Nephron (organoid): ENCODE measurements at regions not wholly inside any gene's neighbourhood (a gene's known extent, or its start where the extent isn't known, plus 50 kb on each side); places are given as distances from the start of the nearest gene placed in this dataset.

Source experiments
- H3K27ac Mint-ChIP-seq, 3 experiments: 2 replicates each; pipeline ENCODE4 v1.8.0; 2020; ENCODE audit warnings: mixed read lengths in 3 of 3, mild to moderate bottlenecking in 2 of 3, moderate library complexity in 1 of 3
- H3K27me3 Mint-ChIP-seq: 2 replicates; pipeline ENCODE4 v1.8.0; 2021; ENCODE audit warnings: low read depth, mild to moderate bottlenecking, moderate library complexity, mixed read lengths
- H3K36me3 Mint-ChIP-seq: 2 replicates; pipeline ENCODE4 v1.8.0; 2020; ENCODE audit warnings: low read depth, mixed read lengths
- H3K4me1 Mint-ChIP-seq: 2 replicates; pipeline ENCODE4 v1.8.0; 2020; ENCODE audit warnings: mixed read lengths
- H3K4me3 Mint-ChIP-seq, 3 experiments: 2 replicates each; pipeline ENCODE4 v1.8.0; 2020; ENCODE audit warnings: mild to moderate bottlenecking in 3 of 3, mixed read lengths in 3 of 3, moderate library complexity in 2 of 3
- H3K9me3 Mint-ChIP-seq: 2 replicates; pipeline ENCODE4 v1.8.0; 2020; ENCODE audit warnings: mixed read lengths
- TF ChIP-seq, protein P1 (sequence below), 3 experiments: fragments of 200-600 bp; sonication (generic); IDR thresholded peaks; one replicate each; pipeline ENCODE4 v1.5.0; 2021; ENCODE audit warnings: antibody characterized with exemption in 3 of 3; ENCODE audit not compliant: unreplicated experiment in 3 of 3

- no peak overlapping the region for H3K4me3 Mint-ChIP-seq
- H3K9me3 Mint-ChIP-seq = peaks cover 3% of the 10 kb centered on the region
- H3K27me3 Mint-ChIP-seq = no peaks in the 10 kb centered on the region
- TF ChIP-seq, protein P1, sequence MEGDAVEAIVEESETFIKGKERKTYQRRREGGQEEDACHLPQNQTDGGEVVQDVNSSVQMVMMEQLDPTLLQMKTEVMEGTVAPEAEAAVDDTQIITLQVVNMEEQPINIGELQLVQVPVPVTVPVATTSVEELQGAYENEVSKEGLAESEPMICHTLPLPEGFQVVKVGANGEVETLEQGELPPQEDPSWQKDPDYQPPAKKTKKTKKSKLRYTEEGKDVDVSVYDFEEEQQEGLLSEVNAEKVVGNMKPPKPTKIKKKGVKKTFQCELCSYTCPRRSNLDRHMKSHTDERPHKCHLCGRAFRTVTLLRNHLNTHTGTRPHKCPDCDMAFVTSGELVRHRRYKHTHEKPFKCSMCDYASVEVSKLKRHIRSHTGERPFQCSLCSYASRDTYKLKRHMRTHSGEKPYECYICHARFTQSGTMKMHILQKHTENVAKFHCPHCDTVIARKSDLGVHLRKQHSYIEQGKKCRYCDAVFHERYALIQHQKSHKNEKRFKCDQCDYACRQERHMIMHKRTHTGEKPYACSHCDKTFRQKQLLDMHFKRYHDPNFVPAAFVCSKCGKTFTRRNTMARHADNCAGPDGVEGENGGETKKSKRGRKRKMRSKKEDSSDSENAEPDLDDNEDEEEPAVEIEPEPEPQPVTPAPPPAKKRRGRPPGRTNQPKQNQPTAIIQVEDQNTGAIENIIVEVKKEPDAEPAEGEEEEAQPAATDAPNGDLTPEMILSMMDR (IDR thresholded peaks at IDR 0.05; ENCODE audit: unreplicated experiment in 3 of 3) = no peak
- H3K27ac Mint-ChIP-seq = no peak overlapping the region
- no peaks in the 10 kb centered on the region for H3K36me3 Mint-ChIP-seq
- no peaks in the 10 kb centered on the region for H3K4me1 Mint-ChIP-seq
Observed at GRCh38 chr19:30319876-30320275, 52.3 kb upstream of the ZNF536 start.

DNA sequence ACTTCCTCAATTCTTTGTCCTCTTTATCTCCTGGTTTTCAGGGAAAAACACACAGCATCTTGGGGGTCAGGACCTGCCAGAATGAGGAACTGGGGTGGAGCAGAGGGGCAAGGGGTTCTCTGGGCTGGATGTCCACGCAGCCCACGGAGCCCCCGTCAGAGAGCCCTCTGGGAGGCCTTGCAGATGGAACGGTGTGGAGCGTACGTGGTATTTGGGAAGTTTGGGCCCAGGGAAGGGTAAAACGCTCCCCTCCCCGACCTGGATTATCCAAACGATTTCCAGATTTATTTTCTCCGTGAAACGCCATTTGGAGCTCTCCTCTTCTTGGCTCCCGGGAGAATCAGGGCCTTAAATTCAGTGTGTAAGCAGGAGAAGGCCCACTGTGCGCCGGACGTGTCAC, 51.7 kb upstream of the ZNF536 start:
- no peaks in the 10 kb centered on the region for H3K27me3 Mint-ChIP-seq
- H3K4me1 Mint-ChIP-seq = no peaks in the 10 kb centered on the region
- H3K36me3 Mint-ChIP-seq = no peaks in the 10 kb centered on the region
- no peak overlapping the region for H3K4me3 Mint-ChIP-seq
- H3K9me3 Mint-ChIP-seq = no peaks in the 10 kb centered on the region
- H3K27ac Mint-ChIP-seq = peak overlapping the region in 1 of 3 experiments; percentile 63
- TF ChIP-seq, protein P1 (IDR thresholded peaks at IDR 0.05; ENCODE audit: unreplicated experiment in 3 of 3) = no peak

DNA sequence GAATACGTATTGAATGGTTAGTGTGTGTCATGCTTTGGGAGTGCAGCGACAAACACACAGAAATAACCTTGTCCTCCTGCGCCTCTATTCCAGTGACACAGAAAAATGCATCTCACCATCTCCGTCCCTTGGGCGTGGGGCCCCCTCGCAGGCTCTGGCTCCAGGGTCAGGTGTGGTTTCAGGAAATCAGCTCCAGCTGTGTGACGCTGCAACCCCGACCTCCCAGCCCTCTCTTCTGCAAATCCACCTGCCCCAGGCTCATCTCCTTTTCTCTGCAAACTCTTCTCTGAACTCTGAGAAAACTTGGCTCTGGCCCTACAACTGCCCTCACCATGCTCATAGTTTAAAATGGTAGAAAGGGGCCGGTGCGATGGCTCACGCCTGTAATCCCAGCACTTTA, 51.3 kb upstream of the ZNF536 start:
- Mint-ChIP-seq H3K27ac (peak overlapping the region in 1 of 3 experiments; percentile 63), H3K9me3 (no peaks in the 10 kb centered on the region), H3K4me3 (no peak overlapping the region), H3K27me3 (no peaks in the 10 kb centered on the region), H3K4me1 (peaks cover 4% of the 10 kb centered on the region), H3K36me3 (no peaks in the 10 kb centered on the region)
- TF ChIP-seq, protein P1 (IDR thresholded peaks at IDR 0.05; ENCODE audit: unreplicated experiment in 3 of 3) = no peak
